H9 (cell line): ENCODE measurements at regions not wholly inside any gene's neighbourhood (a gene's known extent, or its start where the extent isn't known, plus 50 kb on each side); places are given as distances from the start of the nearest gene placed in this dataset.

Experiments
- DNase-seq: peaks from one replicate; pipeline ENCODE4 v3.0.0-alpha.2; 2017
- H2AFZ ChIP-seq: one replicate; pipeline ENCODE4 v1.6.1; 2013; ENCODE audit warnings: mild to moderate bottlenecking, low read length, control low read depth, moderate library complexity
- H2AK5ac ChIP-seq: 2 replicates; pipeline ENCODE4 v1.6.1; 2013; ENCODE audit warnings: low read length, control low read depth, mixed read lengths; ENCODE audit not compliant: insufficient read length
- H2BK120ac ChIP-seq: one replicate; pipeline ENCODE4 v1.6.1; 2013; ENCODE audit warnings: low read depth, mild to moderate bottlenecking, low read length, control low read depth, inconsistent platforms; ENCODE audit not compliant: poor library complexity, severe bottlenecking
- H2BK12ac ChIP-seq: 2 replicates; pipeline ENCODE4 v1.6.1; 2013; ENCODE audit warnings: low read length, control low read depth, mixed read lengths, low read depth; ENCODE audit not compliant: insufficient read length
- H2BK15ac ChIP-seq: 2 replicates; pipeline ENCODE4 v1.6.1; 2013; ENCODE audit warnings: low read depth, low read length, control low read depth
- H2BK20ac ChIP-seq: one replicate; pipeline ENCODE4 v1.6.1; 2013; ENCODE audit warnings: low read depth, mild to moderate bottlenecking, low read length, control low read depth, inconsistent platforms; ENCODE audit not compliant: poor library complexity, severe bottlenecking
- H2BK5ac ChIP-seq: 2 replicates; pipeline ENCODE4 v1.6.1; 2013; ENCODE audit warnings: low read length, control low read depth, mixed read lengths; ENCODE audit not compliant: insufficient read length
- H3K14ac ChIP-seq: 2 replicates; pipeline ENCODE4 v1.6.1; 2013; ENCODE audit warnings: low read length, control low read depth; ENCODE audit not compliant: insufficient read depth
- H3K18ac ChIP-seq: 2 replicates; pipeline ENCODE4 v1.6.1; 2013; ENCODE audit warnings: low read depth, mild to moderate bottlenecking, mixed read lengths, low read length, control low read depth; ENCODE audit not compliant: insufficient read length
- H3K23ac ChIP-seq: 2 replicates; pipeline ENCODE4 v1.6.1; 2013; ENCODE audit warnings: low read length, control low read depth, mixed read lengths, low read depth; ENCODE audit not compliant: insufficient read length
- H3K23me2 ChIP-seq: 2 replicates; pipeline ENCODE4 v1.6.1; 2013; ENCODE audit warnings: low read depth, mild to moderate bottlenecking, mixed read lengths, low read length, control low read depth; ENCODE audit not compliant: insufficient read length, poor library complexity, severe bottlenecking
- H3K27ac ChIP-seq: 2 replicates; pipeline ENCODE4 v1.5.1; 2013; ENCODE audit warnings: low read length, control low read depth, mixed read lengths, low read depth; ENCODE audit not compliant: insufficient read length
- H3K27me3 ChIP-seq: 2 replicates; pipeline ENCODE4 v1.6.1; 2013; ENCODE audit warnings: low read length, control low read depth, inconsistent platforms; ENCODE audit not compliant: insufficient read depth
- H3K4ac ChIP-seq: 2 replicates; pipeline ENCODE4 v1.6.1; 2013; ENCODE audit warnings: low read depth, mild to moderate bottlenecking, control low read depth, inconsistent platforms, low read length, moderate library complexity
- H3K4me1 ChIP-seq: 2 replicates; pipeline ENCODE4 v1.6.1; 2013; ENCODE audit warnings: low read length, control low read depth, inconsistent platforms; ENCODE audit not compliant: insufficient read depth
- H3K4me2 ChIP-seq: 2 replicates; pipeline ENCODE4 v1.6.1; 2013; ENCODE audit warnings: low read length, control low read depth, mixed read lengths; ENCODE audit not compliant: insufficient read length, insufficient read depth
- H3K56ac ChIP-seq: 2 replicates; pipeline ENCODE4 v1.6.1; 2013; ENCODE audit warnings: low read depth, mild to moderate bottlenecking, mixed read lengths, low read length, control low read depth; ENCODE audit not compliant: insufficient read length
- H3K79me1 ChIP-seq: 2 replicates; pipeline ENCODE4 v1.6.1; 2013; ENCODE audit warnings: low read depth, mild to moderate bottlenecking, moderate library complexity, low read length, control low read depth, inconsistent platforms; ENCODE audit not compliant: insufficient read depth, poor library complexity, severe bottlenecking
- H3K79me2 ChIP-seq: 2 replicates; pipeline ENCODE4 v1.6.1; 2013; ENCODE audit warnings: low read length, control low read depth, inconsistent platforms; ENCODE audit not compliant: insufficient read depth
- H3K9ac ChIP-seq: 2 replicates; pipeline ENCODE4 v1.6.1; 2013; ENCODE audit warnings: low read length, control low read depth, mixed read lengths; ENCODE audit not compliant: insufficient read length; ENCODE audit errors: extremely low read depth
- H3K9me3 ChIP-seq: one replicate; pipeline ENCODE4 v1.6.1; 2013; ENCODE audit warnings: low read depth, low read length, inconsistent platforms; ENCODE audit not compliant: control insufficient read depth
- H3T11ph ChIP-seq: one replicate; pipeline ENCODE4 v1.6.1; 2013; ENCODE audit warnings: mild to moderate bottlenecking, low read length, control low read depth, inconsistent platforms
- H4K20me1 ChIP-seq: one replicate; pipeline ENCODE4 v1.6.1; 2013; ENCODE audit not compliant: control insufficient read depth, insufficient read length, insufficient read depth
- H4K5ac ChIP-seq: 2 replicates; pipeline ENCODE4 v1.6.1; 2013; ENCODE audit warnings: low read depth, mild to moderate bottlenecking, mixed read lengths, low read length, control low read depth; ENCODE audit not compliant: insufficient read length
- H4K8ac ChIP-seq: replicated peaks from 2 replicates; pipeline ENCODE4 v1.6.1; 2013; ENCODE audit warnings: low read length, control low read depth, mixed read lengths, low read depth; ENCODE audit not compliant: insufficient read length
- H4K91ac ChIP-seq: 2 replicates; pipeline ENCODE4 v1.6.1; 2013; ENCODE audit warnings: low read depth, mild to moderate bottlenecking, moderate library complexity, mixed read lengths, low read length, control low read depth; ENCODE audit not compliant: insufficient read length
- H3K27ac Mint-ChIP-seq, 3 experiments: 2 replicates in 2 of 3; 3 replicates in 1 of 3; pipeline ENCODE4 v1.8.0; 2020 to 2021; ENCODE audit warnings: mixed read lengths in 3 of 3, mild to moderate bottlenecking in 1 of 3, moderate library complexity in 1 of 3
- H3K27me3 Mint-ChIP-seq: 2 replicates; pipeline ENCODE4 v1.8.0; 2021; ENCODE audit warnings: low read depth, mild to moderate bottlenecking, moderate library complexity, mixed read lengths
- H3K36me3 Mint-ChIP-seq, 3 experiments: 2 replicates in 2 of 3; 3 replicates in 1 of 3; pipeline ENCODE4 v1.8.0; 2020 to 2021; ENCODE audit warnings: low read depth in 3 of 3, mixed read lengths in 3 of 3; ENCODE audit not compliant: insufficient read depth in 1 of 3
- H3K4me1 Mint-ChIP-seq, 2 experiments: 2 replicates each; pipeline ENCODE4 v1.8.0; 2020; ENCODE audit warnings: mixed read lengths in 2 of 2
- H3K4me3 Mint-ChIP-seq, 2 experiments: 2 replicates in 1 of 2; 3 replicates in 1 of 2; pipeline ENCODE4 v1.8.0; 2020 to 2021; ENCODE audit warnings: mild to moderate bottlenecking in 2 of 2, mixed read lengths in 2 of 2, moderate library complexity in 1 of 2
- H3K9me3 Mint-ChIP-seq, 2 experiments: 2 replicates in 1 of 2; 3 replicates in 1 of 2; pipeline ENCODE4 v1.8.0; 2020; ENCODE audit warnings: mild to moderate bottlenecking in 2 of 2, mixed read lengths in 2 of 2, moderate library complexity in 1 of 2
- WGBS: extraction: QIAGEN DNeasy Blood & Tissue Kit; methylation state at CpG from one replicate; pipeline ENCODE4 v1.1.7; 2013; ENCODE audit warnings: missing lambda C conversion rate, low lambda C conversion rate, mixed read lengths; ENCODE audit not compliant: insufficient read length; ENCODE audit errors: extremely low coverage; 5-methylcytosine and 5-hydroxymethylcytosine counted together
- TF ChIP-seq, protein P1 (sequence below): fragments of 200-600 bp; sonication (generic); conservative IDR thresholded peaks from 3 replicates; pipeline ENCODE4 v1.8.0; 2021; ENCODE audit warnings: antibody characterized with exemption, mild to moderate bottlenecking

DNA sequence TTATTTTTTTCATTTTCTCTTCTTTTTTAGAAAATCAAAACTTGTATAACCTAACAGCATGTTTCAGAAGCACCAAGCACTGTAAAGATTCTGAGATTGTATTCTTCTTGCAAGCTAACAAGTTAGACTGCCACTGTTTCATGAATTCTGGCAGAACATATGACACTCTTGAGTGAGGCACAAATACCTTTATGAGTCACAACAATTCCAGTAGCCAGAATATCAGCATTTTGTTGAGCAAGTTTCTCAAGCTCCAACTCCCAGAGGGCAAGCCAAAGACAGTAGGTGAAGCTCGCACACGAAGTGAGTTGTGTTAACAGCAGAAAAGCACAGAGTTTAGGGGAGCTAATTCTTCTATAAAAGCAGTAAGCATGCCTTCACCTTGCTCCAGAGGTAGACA, 268.8 kb upstream of the NCAM2 start:
- no peak overlapping the region for H4K91ac ChIP-seq
- no peaks in the 10 kb centered on the region for H3K27me3 ChIP-seq
- no peaks in the 10 kb centered on the region for H3K9me3 ChIP-seq
- H3K36me3 Mint-ChIP-seq: no peaks in the 10 kb centered on the region; a peak in 1 of 7 replicates
- peaks cover 0 to 8% of the 10 kb centered on the region in 2 experiments; a peak in 2 of 4 replicates for H3K4me1 Mint-ChIP-seq
- H3K4me1 ChIP-seq: no peaks in the 10 kb centered on the region
- TF ChIP-seq, protein P1, sequence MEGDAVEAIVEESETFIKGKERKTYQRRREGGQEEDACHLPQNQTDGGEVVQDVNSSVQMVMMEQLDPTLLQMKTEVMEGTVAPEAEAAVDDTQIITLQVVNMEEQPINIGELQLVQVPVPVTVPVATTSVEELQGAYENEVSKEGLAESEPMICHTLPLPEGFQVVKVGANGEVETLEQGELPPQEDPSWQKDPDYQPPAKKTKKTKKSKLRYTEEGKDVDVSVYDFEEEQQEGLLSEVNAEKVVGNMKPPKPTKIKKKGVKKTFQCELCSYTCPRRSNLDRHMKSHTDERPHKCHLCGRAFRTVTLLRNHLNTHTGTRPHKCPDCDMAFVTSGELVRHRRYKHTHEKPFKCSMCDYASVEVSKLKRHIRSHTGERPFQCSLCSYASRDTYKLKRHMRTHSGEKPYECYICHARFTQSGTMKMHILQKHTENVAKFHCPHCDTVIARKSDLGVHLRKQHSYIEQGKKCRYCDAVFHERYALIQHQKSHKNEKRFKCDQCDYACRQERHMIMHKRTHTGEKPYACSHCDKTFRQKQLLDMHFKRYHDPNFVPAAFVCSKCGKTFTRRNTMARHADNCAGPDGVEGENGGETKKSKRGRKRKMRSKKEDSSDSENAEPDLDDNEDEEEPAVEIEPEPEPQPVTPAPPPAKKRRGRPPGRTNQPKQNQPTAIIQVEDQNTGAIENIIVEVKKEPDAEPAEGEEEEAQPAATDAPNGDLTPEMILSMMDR: no peak
- no peak overlapping the region for H4K5ac ChIP-seq
- H3K27ac ChIP-seq: no peak overlapping the region
- no peak overlapping the region for H3K9ac ChIP-seq
- H2BK5ac ChIP-seq: no peak overlapping the region
- no peak overlapping the region for H2AK5ac ChIP-seq
- no peak overlapping the region for H3K4me3 Mint-ChIP-seq
- no CpG with 5 or more reads among the region's 2 CpGs for WGBS
- H2BK20ac ChIP-seq: no peak overlapping the region
- no peak overlapping the region for H3K23ac ChIP-seq
- H3K14ac ChIP-seq: no peak overlapping the region
- H3K56ac ChIP-seq: no peak overlapping the region
- H3K23me2 ChIP-seq: no peaks in the 10 kb centered on the region
- no peak overlapping the region for H4K8ac ChIP-seq
- H3K9me3 Mint-ChIP-seq: no peaks in the 10 kb centered on the region
- no peak overlapping the region for H3K4me2 ChIP-seq
- no peak overlapping the region for H2BK120ac ChIP-seq
- H2AFZ ChIP-seq: no peak overlapping the region
- H3K79me1 ChIP-seq: no peaks in the 10 kb centered on the region
- no peaks in the 10 kb centered on the region for H3K27me3 Mint-ChIP-seq
- no peak overlapping the region for H3K18ac ChIP-seq
- no peak for DNase-seq
- H3K27ac Mint-ChIP-seq: no peak overlapping the region
- H3T11ph ChIP-seq: no peak overlapping the region
- H4K20me1 ChIP-seq: no peaks in the 10 kb centered on the region
- no peak overlapping the region for H2BK15ac ChIP-seq
- no peaks in the 10 kb centered on the region for H3K79me2 ChIP-seq
- H3K4ac ChIP-seq: no peak overlapping the region
- H2BK12ac ChIP-seq: no peak overlapping the region
